Fibroblast of lung (primary cell): ENCODE measurements at regions not wholly inside any gene's neighbourhood (a gene's known extent, or its start where the extent isn't known, plus 50 kb on each side); places are given as distances from the start of the nearest gene placed in this dataset.

Experiments
- DNase-seq, 2 donors: peaks; one replicate each; pipeline versions ENCODE4 v3.0.0 to v3.0.0-alpha.2; 2010; ENCODE audit warnings: low read depth in 2 of 2
- H2AFZ ChIP-seq: 2 replicates; pipeline ENCODE4 v1.5.1; 2012; ENCODE audit warnings: low read length, control low read depth, inconsistent platforms
- H3K27ac ChIP-seq: 2 replicates; pipeline ENCODE4 v1.5.1; 2011; ENCODE audit warnings: low read length, control low read depth; ENCODE audit not compliant: insufficient read depth
- H3K27me3 ChIP-seq: 2 replicates; pipeline ENCODE4 v1.5.1; 2011; ENCODE audit warnings: mild to moderate bottlenecking, low read length; ENCODE audit not compliant: control insufficient read depth, insufficient read depth
- H3K36me3 ChIP-seq: 2 replicates; pipeline ENCODE4 v1.5.1; 2011; ENCODE audit warnings: low read length; ENCODE audit not compliant: control insufficient read depth, insufficient read depth
- H3K4me1 ChIP-seq: 2 replicates; pipeline ENCODE4 v1.5.1; 2011; ENCODE audit warnings: low read length; ENCODE audit not compliant: control insufficient read depth, insufficient read depth; ENCODE audit errors: extremely low read depth
- H3K4me2 ChIP-seq: 2 replicates; pipeline ENCODE4 v1.5.1; 2011; ENCODE audit warnings: low read length, control low read depth; ENCODE audit not compliant: insufficient read depth; ENCODE audit errors: extremely low read depth
- H3K4me3 ChIP-seq, 4 experiments: fragments of 200-600 bp in 1 of 4; sonication (generic) in 1 of 4; replicated peaks in 1 of 4; 2 replicates each; pipeline ENCODE4 v1.5.1; 2011 to 2016; ENCODE audit warnings: low read length in 4 of 4, low read depth in 3 of 4, mild to moderate bottlenecking in 3 of 4, control low read depth in 2 of 4, inconsistent platforms in 1 of 4, mixed read lengths in 1 of 4; ENCODE audit not compliant: insufficient read depth in 1 of 4; ENCODE audit errors: control extremely low read depth in 1 of 4
- H3K79me2 ChIP-seq: 2 replicates; pipeline ENCODE4 v1.5.1; 2012; ENCODE audit warnings: mild to moderate bottlenecking, low read length, inconsistent platforms; ENCODE audit not compliant: control insufficient read depth, insufficient read depth
- H3K9ac ChIP-seq: 2 replicates; pipeline ENCODE4 v1.5.1; 2011; ENCODE audit warnings: mild to moderate bottlenecking, low read length, control low read depth; ENCODE audit not compliant: insufficient read depth
- H3K9me3 ChIP-seq: 2 replicates; pipeline ENCODE4 v1.5.1; 2012; ENCODE audit warnings: low read depth, low read length; ENCODE audit not compliant: control insufficient read depth, insufficient read depth
- H4K20me1 ChIP-seq: 2 replicates; pipeline ENCODE4 v1.5.1; 2011; ENCODE audit warnings: low read length; ENCODE audit not compliant: control insufficient read depth, insufficient read depth; ENCODE audit errors: extremely low read depth
- EZH2 ChIP-seq: IDR thresholded peaks from 2 replicates; pipeline ENCODE4 v1.5.1; 2012; ENCODE audit warnings: low read length, control low read depth, mild to moderate bottlenecking; ENCODE audit errors: missing control alignments
- TF ChIP-seq, protein P1 (sequence below), 2 donors: IDR thresholded peaks in 1 of 2; conservative IDR thresholded peaks in 1 of 2; 1 replicate in 1 of 2; 2 replicates in 1 of 2; pipeline ENCODE4 v1.5.1; 2011 to 2012; ENCODE audit warnings: low read length in 2 of 2, control low read depth in 1 of 2, inconsistent platforms in 1 of 2, low read depth in 1 of 2, mild to moderate bottlenecking in 1 of 2

DNA sequence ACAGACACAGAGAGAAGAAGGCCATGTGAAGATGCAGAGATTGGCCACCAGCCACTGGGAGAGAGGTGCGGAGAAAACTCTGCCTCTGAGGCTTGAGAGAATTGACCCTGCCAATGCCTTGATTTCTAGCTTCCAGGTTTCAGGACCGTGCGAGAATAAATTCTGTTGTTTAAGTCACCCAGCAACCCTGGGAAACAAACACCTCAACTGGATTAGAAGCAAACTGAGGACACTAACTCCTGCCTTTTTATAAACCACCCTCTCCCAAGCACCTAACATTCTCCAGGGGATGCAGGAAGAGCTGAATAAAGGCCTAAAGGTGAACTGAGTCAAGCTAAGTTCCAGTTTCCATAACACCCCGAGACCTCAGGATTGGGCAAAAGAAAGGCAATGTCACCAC lies 136.1 kb downstream of the ANKRD60 start:
- no peaks in the 10 kb centered on the region for H4K20me1 ChIP-seq
- H3K79me2 ChIP-seq = no peaks in the 10 kb centered on the region
- DNase-seq = no peak
- no peak overlapping the region for H3K27ac ChIP-seq
- no peak overlapping the region for H3K9ac ChIP-seq
- H3K4me2 ChIP-seq = no peak overlapping the region
- H3K27me3 ChIP-seq = no peaks in the 10 kb centered on the region
- H3K4me3 ChIP-seq = no peak overlapping the region
- H3K4me1 ChIP-seq = no peaks in the 10 kb centered on the region
- H3K9me3 ChIP-seq = no peaks in the 10 kb centered on the region
- H2AFZ ChIP-seq = no peak overlapping the region
- TF ChIP-seq, protein P1, sequence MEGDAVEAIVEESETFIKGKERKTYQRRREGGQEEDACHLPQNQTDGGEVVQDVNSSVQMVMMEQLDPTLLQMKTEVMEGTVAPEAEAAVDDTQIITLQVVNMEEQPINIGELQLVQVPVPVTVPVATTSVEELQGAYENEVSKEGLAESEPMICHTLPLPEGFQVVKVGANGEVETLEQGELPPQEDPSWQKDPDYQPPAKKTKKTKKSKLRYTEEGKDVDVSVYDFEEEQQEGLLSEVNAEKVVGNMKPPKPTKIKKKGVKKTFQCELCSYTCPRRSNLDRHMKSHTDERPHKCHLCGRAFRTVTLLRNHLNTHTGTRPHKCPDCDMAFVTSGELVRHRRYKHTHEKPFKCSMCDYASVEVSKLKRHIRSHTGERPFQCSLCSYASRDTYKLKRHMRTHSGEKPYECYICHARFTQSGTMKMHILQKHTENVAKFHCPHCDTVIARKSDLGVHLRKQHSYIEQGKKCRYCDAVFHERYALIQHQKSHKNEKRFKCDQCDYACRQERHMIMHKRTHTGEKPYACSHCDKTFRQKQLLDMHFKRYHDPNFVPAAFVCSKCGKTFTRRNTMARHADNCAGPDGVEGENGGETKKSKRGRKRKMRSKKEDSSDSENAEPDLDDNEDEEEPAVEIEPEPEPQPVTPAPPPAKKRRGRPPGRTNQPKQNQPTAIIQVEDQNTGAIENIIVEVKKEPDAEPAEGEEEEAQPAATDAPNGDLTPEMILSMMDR (conservative IDR thresholded peaks at IDR 0.05 in 1 of 2, IDR thresholded peaks at IDR 0.05 in 1 of 2; ENCODE audit: low read depth in 1 of 2, low read length in 2 of 2) = no peak
- no peak for TF ChIP-seq EZH2
- H3K36me3 ChIP-seq = no peaks in the 10 kb centered on the region

DNA sequence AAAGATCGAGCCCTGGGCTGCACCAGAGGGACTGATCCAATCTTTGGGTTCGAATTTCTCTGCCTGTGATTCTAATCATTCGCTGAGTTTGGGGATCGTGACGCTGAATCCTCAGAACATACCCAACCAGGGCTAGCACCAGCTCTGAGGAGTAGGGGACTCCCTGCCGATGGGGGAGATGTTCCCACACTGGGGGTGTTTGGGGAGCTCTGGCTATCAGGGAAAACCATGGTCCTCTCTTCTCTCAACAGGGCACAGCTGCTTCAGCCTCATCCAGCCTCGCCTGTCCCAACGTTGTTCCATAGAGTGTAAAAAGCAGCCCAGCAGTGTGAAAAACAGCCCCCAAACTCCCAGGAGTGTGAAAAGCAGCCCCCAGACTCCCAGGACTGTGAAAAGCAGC lies 136.6 kb downstream of the ANKRD60 start:
- Histone ChIP-seq H3K9me3 (no peaks in the 10 kb centered on the region), H3K4me1 (no peaks in the 10 kb centered on the region), H3K4me2 (no peak overlapping the region), H3K36me3 (no peaks in the 10 kb centered on the region), H2AFZ (no peak overlapping the region), H3K27ac (no peak overlapping the region), H4K20me1 (no peaks in the 10 kb centered on the region), H3K9ac (no peak overlapping the region), H3K27me3 (no peaks in the 10 kb centered on the region), H3K79me2 (no peaks in the 10 kb centered on the region), H3K4me3 (no peak overlapping the region)
- DNase-seq = no peak
- TF ChIP-seq EZH2 = no peak
- TF ChIP-seq, protein P1 (conservative IDR thresholded peaks at IDR 0.05 in 1 of 2, IDR thresholded peaks at IDR 0.05 in 1 of 2; ENCODE audit: low read depth in 1 of 2, low read length in 2 of 2) = no peak

DNA sequence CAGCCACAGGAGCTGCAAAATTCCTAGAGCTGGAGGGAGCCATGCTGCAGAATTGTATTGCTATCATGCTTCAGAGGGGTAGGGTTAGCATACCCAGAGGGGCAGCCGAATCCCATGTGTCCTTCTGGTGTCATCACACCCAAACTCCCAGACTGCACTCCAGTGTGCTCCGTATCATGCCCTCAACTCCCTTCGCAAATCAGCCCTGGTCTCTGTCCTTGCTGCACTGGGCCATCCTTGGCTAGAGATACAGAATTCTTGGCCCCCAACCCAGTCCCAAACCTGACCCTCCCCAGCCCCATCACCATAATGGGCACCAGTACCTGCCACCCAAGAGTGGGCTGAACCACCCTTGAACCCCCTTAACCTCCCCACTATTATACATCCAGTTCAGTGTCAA lies 138.3 kb downstream of the ANKRD60 start:
- Histone ChIP-seq H4K20me1 (no peaks in the 10 kb centered on the region), H3K27me3 (no peaks in the 10 kb centered on the region), H3K9me3 (no peaks in the 10 kb centered on the region), H3K79me2 (no peaks in the 10 kb centered on the region), H3K4me2 (no peak overlapping the region), H3K4me3 (no peak overlapping the region), H2AFZ (no peak overlapping the region), H3K36me3 (no peaks in the 10 kb centered on the region), H3K4me1 (no peaks in the 10 kb centered on the region), H3K9ac (no peak overlapping the region), H3K27ac (no peak overlapping the region)
- DNase-seq = no peak
- TF ChIP-seq, protein P1 (conservative IDR thresholded peaks at IDR 0.05 in 1 of 2, IDR thresholded peaks at IDR 0.05 in 1 of 2; ENCODE audit: low read depth in 1 of 2, low read length in 2 of 2) = no peak
- TF ChIP-seq EZH2 = no peak
